HG03097 (cell line): ENCODE measurements at regions not wholly inside any gene's neighbourhood (a gene's known extent, or its start where the extent isn't known, plus 50 kb on each side); places are given as distances from the start of the nearest gene placed in this dataset.
"Not testable (repeated sequence)": the region's sequence is repeated elsewhere in the genome, so short reads cannot be mapped to it uniquely, and the experiment has no call there.

Source experiments
- ATAC-seq: cut with Tn5 transposase; IDR thresholded peaks from one replicate; pipeline ENCODE4 v1.9.1; 2021; ENCODE audit not compliant: unreplicated experiment, low FRiP score

DNA sequence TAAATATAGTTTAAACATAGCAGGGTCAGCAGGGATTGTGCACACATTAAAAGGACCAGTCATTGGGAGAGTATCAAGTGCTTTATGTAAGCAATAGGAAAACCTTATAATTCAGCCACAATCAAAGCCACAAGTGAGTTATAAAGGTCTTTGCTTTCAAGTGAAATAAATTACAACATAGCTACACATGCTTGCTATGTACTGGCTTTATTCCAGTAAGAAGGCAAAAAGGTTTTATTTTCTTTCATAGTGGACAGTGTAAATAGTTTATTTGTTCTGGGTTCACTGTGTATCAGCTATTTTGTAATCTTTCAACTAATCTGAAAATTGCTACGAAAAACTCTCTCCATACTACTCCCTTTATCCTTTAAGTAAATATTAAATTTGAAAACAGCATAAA is 691.4 kb downstream of the PCDH7 start:
- ATAC-seq: no peak

DNA sequence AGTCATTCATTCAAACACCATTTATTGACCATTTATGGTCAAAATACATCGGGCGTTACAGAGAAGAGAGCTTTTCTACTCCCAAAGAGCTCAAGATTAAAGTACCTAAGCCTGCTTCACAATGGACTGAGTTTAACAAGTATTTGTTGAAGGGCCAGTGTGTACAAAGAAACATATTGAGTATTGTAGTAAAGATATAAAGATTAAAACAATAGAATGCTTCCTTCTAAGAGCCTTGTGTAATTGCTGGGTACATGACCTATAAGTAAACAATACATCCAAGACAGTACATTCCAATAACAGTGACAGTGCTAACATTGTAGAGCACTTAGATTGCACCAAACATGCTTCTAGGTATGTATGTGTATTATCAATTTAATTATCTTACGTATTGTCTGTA is 695.5 kb downstream of the PCDH7 start:
- ATAC-seq: no peak

DNA sequence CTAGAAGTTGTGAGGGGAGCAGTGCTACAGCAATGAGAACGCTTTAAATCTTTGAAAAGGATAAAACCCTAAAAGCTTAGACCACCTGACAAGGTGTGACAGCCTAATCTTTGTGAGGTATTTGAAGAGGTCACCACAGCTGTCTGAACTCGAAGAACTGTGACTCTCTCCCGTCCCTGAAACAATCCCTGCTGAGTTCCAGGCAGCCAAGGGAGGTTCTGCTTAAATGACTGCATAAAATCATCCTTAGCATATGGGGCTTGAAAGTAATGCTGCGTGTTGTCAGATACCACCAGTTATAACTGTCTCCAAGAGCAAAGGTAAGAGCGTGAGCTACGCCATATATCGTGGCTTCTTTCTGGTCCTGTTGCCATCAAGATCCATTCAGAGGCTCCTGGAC is 696.3 kb downstream of the PCDH7 start:
- ATAC-seq: no peak

DNA sequence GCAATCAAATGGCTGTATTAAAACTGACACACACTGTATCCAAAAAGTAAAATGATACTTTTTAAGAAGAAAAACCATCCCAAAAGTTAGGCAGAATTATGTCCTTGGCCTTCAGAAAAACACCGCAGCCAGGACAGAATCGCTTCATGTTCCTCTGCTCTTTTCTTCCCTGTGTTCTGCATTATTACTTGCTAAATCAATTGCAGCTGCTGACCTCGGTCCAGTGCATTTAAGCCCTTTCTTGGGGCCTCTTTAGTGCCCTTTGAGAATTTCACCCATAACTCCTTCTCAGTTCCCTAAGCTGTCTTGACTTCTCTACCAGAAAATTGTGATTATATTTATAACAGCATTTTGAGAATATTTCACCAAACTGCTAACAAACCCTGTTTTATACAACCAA is 696.9 kb downstream of the PCDH7 start:
- ATAC-seq: no peak

DNA sequence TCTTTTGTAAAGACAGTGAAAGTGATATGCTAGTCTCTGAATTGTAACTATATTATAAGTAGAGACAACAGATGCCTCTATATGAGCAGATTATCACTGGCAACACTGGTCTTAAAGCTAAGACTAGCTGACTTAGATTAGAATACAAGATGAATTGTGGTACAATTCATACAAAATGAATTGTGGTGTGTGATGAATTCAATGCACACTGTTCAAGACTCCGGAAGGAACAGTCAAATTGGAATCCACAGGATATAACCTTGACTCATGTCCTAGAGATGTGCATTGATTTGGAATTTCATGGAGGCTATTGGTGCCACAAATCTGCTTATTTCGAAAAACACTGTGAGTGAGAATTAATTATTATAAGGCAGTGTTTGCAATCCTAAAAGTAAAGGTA is 701.8 kb downstream of the PCDH7 start:
- ATAC-seq: no peak

DNA sequence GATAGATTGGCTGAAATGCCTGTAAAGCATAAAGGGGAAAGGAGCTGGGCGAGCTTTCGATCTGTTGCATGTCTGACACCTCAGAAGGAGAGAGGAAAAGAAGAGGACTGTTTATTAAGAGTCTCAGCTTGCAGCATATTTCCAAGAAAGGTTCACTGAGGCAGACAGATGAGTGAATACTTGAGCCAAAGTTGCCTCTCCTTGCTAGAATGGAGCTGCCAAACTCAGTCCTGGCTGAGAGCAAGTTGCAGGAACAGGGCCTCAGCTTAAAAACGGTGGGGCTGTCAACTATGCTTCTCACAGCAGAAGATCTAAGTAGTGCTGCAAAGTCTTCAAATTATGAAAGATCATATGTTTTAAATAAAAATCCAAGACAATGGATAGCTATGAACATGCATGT is 707.5 kb downstream of the PCDH7 start:
- ATAC-seq: no peak

DNA sequence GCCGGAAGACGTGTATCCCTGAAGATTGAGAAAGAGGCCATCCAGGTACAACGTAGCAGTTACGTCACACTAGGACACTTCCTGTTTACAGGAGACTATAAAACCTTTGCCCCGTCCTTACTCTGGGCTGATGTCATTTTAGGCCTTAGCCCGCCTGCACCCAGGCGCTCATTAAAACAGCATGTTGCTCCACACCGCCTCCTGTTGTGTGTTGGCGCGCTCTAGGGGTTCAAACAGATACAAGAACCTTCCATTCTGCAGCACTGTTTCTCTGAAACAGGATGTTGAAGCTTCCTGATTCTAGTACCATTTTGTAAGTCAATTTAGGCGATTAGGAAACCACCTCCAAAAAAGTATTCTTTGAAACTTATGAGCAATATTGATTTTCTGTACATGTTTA is 722.1 kb downstream of the PCDH7 start:
- no peak for ATAC-seq

DNA sequence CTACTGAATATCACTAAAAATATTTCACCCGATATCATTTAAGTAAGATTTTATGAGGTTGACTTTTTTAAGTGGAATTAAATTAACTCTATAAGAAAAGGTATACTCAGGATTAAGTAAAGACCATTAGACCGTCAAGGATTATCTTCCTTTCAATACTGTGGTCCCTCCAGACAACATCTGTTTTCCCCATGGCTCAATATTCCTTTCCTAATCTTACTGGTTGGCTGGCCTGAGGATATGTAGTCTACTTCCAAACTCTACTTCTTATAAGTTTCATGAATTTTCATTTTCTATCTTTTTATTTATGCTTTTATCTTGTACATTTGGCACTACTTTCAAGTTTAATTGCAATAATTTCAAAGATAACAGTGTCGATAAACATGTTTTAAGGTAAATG is 725.4 kb downstream of the PCDH7 start:
- no peak for ATAC-seq

DNA sequence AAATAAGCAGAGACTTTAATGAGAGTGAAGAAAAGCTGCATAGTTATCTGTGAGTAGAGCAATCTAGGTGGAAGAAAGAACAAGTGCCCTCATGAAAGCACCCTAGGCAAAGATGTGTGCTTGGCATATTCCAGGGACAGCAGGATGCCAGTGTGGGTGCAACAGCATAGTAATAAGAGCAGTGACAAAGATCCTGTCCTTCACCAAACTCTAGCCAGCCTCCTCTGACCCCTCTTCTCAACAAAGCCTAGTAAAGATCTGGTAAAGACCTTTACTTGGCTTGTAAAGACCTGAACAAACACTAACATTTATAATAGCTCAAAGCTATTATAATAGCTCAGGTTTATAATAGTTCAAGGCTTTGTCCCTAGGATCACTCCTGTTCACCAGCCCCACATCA is 735.4 kb downstream of the PCDH7 start:
- ATAC-seq: no peak

DNA sequence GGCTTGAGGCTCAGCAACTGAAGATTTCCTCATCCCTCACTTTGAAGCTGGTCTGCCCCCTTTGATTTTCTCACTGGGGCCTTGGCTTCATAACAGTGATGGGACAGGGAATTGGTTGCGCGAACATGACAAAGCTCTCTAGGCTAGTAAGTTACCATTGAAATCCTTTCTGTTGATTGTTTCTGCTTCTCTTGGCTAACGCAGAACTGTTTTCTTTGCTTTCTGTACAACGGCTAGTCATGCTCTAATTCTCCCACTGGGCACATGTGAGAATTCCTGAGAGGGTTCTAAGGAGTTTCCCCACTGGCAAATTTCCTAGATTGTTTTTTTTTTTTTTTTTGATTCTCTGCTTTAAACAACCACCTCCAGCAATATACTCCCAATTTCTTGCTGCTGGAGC is 738.6 kb downstream of the PCDH7 start:
- ATAC-seq: no peak

DNA sequence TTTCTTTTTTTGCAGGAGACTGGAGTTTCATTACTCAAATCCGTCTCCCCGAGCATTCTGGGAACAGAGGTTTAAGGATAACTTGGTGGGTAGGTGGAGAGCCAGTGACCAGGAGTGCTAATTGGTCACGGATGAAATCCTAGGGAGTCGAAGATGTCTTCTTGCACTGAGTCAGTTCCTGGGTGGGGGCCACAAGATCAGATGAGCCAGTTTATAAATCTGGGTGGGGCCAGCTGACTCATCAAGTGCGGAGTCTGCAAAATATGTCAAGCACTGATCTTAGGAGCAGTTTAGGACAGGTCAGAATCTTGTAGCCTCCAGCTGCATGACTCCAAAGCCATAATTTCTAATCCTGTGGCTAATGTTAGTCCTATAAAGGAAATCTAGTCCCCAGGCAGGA is 741.3 kb downstream of the PCDH7 start:
- no peak for ATAC-seq

DNA sequence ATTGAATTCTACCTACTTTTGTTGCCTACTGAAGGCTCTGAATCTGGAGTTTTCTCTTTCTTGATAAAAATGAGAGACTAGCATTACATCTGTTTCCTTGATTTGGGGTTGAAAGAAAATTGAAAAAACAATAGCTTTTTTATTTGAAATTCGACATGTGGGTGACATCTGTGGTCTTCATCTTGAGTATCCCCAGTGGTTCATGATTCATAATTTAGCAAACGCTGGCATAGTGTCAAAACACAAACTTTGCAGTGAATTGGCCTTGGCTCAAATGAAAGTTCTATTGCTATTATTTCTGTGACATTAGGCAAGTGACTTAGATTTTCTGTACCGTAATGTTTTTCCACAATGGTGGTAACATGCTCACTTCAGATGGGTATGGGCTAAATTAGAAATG is 747.6 kb downstream of the PCDH7 start:
- no peak for ATAC-seq

DNA sequence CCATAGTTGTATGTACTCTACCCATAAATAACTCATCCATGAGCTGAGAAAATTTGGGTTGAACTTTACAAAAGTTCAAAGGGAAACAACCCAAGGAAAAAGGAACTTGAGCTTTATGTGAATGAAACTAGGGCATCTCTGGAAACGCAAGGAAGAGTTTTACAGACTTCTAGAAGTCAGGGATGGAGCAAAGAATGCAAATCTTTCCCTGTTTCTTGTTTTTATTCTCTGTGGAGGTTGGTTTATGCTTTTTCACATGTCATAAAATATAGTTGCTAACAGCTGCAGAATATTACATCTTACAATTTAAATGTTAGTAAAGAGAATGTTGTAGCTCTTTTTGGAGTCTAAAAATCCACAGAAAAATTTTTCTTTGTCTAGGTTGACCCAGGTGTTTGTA is 754.1 kb downstream of the PCDH7 start:
- ATAC-seq: no peak

DNA sequence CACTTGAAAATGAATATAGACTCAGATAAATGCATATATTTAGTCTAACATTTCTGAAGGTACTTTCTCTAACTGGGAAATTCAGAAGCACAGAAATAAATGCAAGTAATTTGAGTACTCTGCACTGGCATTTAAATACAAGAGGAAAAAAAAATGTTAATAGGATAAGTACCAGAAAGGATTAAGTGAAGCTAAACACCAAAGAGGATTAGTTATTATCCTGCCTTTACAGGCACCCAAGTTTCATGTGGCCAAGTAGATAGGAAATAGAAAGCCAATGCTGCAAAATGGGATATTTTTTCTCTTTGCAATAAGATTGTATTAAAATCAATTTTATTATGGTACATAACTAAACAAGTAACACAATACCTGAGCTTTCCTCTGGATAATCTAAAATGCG is 762.5 kb downstream of the PCDH7 start:
- no peak for ATAC-seq

DNA sequence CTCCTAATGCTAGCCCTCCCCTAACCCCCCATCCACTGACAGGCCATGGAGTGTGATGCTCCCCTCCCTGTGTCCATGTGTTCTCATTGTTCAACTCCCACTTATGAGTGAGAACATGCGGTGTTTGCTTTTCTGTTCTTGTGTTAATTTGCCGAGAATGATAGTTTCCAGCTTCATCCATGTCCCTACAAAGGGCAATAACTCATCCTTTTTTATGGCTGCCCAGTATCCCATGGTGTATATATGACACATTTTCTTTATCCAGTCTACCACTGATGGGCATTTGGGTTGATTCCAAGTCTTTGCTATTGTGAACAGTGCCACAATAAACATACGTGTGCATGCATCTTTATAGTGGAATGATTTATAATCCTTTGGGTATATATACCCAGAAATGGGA is 779.0 kb downstream of the PCDH7 start:
- not testable (repeated sequence) for ATAC-seq

DNA sequence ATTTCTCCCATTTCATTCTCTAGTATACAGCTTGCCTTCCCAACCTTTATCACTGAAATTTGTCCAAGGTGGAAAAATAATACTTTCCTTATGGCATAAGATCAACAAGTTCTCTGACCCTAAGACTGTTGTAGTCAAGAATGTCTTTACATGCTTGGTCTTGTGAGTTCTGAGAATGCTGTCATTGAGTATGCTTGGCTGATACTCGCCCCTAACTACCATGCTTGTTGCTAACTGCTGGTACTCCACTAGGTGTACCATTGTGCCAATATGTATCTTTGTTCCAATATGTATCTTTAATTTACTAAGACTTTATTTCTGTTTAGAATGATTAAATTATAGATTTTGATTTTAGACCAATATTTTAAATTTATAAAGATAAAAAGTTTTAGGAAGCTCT is 796.4 kb downstream of the PCDH7 start:
- ATAC-seq: no peak

DNA sequence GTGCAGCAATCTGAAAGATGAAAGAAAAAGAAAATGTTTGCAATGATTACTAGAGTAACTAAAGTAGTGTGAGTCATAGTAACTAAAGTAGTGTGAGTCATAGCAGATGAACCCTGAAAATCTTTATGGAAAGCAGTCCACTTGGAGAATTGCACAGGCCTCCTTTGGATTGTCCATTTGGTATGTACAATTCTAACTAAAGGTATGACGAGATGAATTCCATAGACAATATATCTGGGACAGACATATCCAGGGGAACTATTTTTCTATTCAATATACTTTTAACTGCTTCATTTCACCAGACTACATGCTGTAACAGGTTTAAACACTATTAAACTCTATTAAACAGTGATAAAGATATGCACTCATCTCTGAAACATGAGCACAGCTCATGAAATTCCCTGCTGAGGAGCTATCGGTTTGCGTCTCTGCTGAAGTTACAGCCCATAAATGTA is 798.7 kb downstream of the PCDH7 start:
- ATAC-seq: no peak

DNA sequence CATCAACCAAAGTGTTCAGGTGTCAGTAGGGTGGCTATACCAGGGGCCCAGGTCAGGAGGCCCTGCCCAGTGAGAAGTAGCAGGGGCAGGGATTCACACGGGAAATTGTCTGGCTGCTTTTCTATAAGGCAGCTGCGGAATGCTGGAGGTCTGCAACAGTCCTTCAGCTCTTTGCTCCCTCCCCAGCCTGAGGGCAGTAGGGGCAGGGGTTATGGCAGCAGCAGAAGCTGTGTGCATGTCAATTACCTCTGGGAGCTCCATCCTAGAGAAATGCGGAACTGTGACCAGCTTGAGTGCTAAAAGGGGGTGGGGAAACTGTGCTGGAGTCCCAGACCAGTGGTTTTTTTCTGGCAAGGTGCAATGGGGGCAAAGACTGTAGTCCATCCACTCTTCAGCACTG is 810.4 kb downstream of the PCDH7 start:
- no peak for ATAC-seq

DNA sequence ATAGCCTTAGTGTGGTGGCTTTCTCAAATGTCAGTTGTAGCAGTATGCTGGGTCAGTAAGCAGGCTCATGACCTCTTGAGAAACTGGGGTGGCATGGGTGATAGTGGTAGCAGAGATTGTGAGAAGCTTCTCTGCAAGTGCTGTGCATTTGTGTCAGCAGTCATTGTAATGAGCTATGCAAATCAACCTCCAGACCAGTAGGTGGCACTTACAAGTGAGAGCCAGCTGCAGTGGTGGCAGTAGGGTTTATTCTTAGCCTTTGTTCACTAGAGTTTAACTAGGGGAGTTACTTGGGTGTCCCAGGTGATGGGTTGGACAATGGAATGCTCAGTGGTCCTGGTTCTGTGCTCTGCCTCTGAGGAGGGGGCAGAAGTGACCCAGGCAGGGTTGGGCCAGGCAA is 818.7 kb downstream of the PCDH7 start:
- ATAC-seq: no peak

DNA sequence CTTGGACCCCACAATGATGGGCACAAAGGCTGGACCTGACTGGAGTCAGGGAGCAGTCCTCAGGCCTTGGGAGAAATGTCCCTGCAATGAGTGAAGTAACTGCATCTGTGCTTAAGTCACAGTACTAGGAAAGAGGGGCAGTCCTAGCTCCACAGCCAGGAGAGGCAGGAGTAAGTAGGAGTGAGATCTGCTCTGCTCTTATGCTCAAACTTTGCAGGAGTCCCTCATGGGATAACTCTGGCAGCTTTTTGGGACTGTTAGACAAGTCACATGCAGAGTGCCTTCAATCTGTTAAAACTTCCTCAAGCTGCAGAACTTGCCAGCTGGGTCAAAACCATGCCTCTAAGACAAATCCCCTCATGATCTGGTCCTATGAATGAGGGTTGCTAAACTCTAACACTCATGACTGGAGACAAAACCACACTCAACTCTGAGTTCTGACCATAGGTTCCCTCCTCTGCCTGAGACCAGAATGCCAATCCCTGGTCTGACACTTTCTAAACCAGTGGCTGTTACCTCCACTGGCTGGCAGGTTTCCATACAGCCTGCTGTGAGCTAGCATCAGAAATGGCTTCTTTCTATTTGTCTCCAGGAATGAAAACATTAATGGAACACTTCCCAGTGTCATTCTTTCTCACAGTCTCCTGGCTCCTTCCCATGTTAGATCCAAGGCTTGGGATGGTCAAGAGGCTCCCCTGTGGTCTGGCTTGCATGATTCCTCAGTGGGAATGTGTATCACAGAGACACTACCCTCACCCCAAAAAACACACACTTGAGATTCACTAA is 819.3 kb downstream of the PCDH7 start:
- ATAC-seq: no peak

DNA sequence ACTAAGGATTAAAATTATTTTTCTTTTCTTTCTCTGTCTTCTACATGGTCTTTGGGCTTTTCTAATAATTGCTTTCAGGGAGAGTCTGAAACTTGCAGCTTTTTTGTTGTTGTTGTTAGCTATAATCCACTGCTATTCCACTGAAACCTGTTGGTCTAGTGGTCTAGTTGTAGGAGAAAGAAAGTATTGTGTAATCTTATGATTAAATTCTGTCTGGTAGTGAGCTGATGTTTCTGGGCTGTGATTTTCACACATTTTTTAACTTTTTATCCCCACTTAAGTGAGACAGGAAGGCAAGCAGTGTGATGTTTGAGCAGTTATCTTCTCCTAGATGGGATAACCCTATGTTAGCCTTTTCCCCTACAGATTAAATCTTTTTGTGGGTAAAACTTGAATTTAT is 825.2 kb downstream of the PCDH7 start:
- no peak for ATAC-seq

DNA sequence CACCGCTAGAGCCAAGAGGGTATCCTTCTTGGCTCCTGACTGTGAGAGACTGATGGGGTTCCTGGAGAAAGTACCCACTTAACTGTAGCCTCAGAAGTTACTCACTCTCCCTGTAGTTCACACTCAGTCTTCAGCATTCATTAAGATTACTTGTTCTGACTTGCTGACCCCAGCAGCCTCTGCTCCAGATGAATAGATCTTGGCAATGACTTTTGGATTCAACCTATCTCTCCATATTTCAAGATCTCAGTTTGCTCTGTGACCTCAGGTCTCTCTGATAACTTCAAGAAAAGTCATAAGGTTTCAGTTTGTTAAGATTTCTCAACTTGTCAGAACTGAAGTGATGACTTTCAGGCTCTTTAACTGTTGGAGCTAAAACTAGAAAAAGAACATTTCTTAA is 825.6 kb downstream of the PCDH7 start:
- ATAC-seq: no peak

DNA sequence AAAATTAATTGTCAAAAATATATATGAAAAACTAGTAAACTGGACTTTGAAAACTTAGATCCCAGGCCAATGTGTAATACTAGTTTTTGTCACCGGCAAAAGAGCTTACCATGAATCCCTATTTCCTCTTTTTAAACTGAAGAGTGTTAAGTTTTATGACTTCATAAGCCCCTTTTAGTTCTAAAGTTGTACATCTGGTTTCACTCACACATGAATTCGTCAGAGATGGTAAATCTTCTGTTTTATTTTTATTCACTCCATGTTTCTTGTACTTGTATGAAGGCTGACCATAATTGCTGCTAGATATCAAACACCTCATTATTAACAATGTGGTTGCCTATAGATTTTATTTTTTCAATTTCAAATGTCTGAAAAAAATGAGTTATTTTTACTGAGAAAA is 827.9 kb downstream of the PCDH7 start:
- no peak for ATAC-seq
